ENCODE measurements at regions not wholly inside any gene's neighbourhood (a gene's known extent, or its start where the extent isn't known, plus 50 kb on each side); places are given as distances from the start of the nearest gene placed in this dataset.

GRCh38 chr7:136070736-136071505 is 93.8 kb upstream of the MTPN start:
- no peak for TF ChIP-seq POLR2A (IDR thresholded peaks at IDR 0.05)
- TF ChIP-seq POLR2AphosphoS5 (IDR thresholded peaks at IDR 0.05) = no peak
- TF ChIP-seq CTCF (IDR thresholded peaks at IDR 0.05) = no peak

Data from sigmoid colon (tissue), 4 donors.